DMS 273 (cell line): ENCODE measurements at regions not wholly inside any gene's neighbourhood (a gene's known extent, or its start where the extent isn't known, plus 50 kb on each side); places are given as distances from the start of the nearest gene placed in this dataset.
"Not testable (repeated sequence)": the region's sequence is repeated elsewhere in the genome, so short reads cannot be mapped to it uniquely, and the experiment has no call there.

Source experiments
- DNase-seq: peaks from one replicate; lab custom pipeline; 2025; ENCODE audit not compliant: unreplicated experiment; lab: John Stamatoyannopoulos, UW

DNA sequence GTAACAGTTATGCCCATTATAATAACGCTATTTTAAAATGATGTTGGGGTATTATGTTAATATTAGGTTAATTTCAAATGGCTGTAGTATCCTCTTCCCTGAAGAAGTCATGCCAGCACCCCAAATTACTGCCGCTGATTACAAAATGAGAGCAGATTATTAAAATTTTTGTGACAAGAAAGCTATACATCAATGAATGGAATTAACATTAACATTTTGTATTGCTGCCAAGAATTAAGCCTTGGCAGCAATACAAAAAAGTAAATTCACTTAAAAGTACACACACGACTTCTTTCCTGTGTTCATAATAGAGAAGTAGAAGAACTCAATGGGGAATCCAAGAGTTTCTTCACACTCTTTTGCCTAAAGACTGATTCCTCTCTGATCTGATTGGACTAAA lies 482.8 kb downstream of the STIM2 start:
- no peak for DNase-seq

DNA sequence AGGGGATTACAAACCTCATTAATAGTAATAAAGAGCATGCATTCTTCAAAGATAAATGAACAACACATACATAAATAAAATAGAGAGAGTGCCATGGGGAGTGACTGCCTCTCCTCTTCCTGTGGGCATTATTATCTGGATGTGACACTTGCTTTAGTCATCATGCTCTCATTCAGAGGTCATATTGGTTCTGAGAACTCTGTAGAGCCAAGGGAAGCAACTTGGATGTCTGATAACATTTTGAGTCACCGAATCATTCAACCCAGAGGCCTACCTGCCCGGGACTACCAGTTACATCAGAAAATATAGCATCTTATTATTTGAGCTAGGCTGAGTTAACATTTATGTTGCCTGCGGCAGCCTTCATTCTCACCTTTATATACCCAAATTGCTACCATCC lies 489.5 kb downstream of the STIM2 start:
- DNase-seq = no peak

DNA sequence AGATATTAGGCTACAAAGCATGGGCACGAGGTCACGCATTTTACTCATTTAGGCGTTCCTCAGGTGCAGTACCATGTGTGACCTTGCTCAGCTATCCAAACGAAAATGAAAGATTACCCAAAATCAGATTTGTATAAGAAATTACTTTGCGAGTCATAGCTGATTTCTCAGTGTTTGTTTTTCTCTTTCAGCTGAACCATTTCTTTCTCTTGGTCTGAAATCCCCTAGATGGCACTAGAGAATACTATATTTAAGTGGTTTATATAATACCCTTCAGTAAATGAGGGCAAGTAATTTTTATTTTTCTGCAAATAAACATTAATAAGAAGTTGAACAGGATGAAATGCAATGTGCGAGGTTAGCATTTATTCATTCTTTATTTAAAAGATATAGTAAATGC lies 496.6 kb downstream of the STIM2 start:
- no peak for DNase-seq

DNA sequence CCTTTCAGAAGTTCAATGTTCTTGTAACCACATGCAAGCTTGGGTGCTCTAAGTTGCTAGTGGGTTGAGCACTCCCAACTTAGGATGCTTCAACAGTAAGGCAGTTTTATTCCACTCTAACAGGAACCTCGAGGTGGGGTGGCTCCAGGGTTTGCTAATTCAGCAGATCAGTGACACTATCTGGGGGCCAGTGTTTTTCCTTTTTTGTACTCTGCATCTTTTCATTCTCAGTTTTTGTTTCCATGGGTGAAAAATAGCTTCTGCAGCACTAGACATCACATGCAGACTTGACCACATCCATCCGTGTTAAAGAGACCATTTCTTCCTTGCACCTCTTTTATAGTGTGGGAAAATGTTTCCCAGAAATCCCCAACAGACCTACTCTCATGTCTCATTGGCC lies 497.6 kb downstream of the STIM2 start:
- no peak for DNase-seq

DNA sequence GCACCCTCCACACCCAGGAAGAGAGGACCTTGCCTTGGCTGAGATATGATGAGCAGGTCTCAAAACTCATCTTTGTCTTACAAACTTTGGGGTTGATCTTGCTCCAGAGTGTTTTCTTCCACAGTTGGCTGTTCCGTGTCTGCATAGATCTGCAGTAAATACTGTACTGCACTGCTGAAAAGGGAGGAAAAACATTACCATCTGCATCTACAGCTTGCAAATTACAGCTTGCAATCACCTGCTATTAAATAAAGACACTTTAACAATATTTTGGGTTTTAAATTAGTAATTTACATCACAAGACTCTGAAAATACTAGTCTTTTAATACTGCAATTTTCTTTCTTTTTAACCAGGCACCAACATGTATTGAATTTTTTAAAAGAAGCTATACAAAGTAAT lies 499.5 kb downstream of the STIM2 start:
- no peak for DNase-seq

DNA sequence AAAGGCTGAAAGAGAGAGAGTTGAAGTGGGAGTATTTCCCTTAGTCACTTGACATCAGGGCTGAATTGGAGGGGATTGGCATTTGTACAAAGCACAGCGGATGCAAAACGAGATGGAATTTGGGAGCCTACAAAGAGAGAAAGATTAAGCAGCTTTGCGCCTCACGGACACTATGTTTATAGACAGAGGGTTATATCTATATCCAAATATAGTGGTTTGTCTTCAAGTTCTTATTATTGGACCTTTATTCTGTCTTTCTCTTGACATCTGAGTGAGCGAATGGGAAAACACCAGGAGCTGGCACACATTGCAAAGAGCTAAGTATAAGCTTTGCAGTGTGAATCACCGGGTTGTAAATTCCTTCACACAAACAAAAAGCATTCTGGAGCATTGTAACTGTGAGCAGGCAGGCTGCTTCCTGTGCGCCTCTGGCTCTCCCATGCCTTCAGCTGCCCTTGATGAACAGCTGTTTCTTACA lies 500.2 kb downstream of the STIM2 start:
- no peak for DNase-seq

DNA sequence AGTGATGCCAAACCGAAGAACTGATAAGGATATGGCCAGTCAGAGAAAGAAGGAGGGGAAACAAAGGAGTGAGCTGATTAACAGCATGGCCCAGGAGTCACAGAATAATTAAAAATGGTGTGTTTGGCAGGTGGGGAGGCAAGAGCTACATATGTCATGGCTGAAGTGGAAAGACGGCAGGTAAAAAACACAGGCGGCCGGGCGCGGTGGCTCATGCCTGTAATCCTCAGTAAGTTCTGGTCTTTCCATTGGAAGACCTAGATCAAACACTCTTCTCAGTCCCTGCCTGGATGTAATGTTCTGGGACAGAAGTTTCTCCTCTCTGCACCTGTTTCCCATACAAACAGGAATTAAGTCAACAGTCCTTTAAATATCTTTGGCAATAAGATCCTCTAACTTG lies 503.9 kb downstream of the STIM2 start:
- no peak for DNase-seq

DNA sequence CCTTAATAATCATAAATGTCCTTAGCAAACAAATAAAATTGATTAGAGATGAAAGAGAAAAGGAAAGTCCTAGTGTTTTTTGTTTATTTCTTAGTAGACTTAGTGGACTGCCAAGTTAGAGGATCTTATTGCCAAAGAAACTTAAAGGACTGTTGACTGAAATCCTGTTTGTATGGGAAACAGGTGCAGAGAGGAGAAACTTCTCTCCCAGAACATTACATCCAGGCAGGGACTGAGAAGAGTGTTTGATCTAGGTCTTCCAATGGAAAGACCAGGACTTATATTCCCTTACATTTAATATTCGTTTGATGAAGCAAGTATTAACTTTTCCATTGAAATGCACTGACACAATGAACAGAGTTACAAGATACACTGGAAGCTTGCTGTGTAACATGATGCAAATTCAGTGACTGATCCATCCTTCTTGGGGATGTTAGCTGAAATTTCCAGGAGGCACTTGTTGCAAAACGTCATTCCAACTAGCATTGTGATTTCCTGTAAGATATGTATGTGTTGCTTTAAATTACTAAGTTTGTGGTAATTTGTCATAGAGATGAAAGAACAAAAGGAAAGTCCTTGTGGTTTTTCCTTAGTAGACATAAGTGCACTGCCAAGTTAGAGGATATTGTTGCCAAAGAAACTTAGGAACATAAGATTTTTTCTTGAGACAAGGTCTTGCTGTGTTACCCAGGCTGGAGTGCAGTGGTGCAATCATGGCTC lies 505.6 kb downstream of the STIM2 start:
- no peak for DNase-seq

DNA sequence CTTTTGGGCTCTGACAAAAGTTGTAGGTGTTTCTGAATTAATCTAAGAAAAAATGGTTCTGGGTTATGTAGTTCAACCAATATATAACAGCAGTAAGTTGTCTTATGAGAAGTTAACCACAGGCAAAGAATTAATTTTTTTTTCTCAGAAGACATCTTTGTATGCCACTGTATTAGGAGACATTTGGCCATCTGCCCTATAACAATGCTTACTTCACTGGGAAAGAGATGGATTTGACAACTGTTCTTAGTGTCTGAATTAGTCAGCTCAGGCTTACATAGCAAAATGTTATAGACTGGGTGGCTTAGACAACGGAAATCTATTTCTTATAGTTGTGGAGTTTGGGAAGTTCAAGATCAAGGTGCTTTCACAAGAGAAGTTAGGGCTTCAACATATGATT lies 508.1 kb downstream of the STIM2 start:
- no peak for DNase-seq

DNA sequence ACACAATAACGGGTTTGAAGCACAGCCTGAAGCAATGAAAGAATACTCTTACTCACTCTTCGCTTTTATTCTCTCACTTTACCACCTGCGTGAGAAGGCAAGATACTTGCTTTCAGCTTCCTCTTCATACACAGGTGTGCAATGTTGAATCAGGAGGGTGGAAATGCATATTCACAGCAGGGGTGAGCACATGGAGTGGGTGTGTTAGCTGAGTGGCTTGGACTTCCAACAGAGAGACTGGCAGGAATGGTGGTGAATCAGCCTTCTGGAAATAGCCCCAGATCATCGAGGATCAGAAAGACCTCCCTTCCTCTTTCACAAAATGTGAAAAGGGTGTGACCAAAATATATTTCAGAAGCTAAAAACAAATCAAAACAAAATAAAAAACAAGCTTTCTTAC lies 521.2 kb downstream of the STIM2 start:
- DNase-seq = no peak

DNA sequence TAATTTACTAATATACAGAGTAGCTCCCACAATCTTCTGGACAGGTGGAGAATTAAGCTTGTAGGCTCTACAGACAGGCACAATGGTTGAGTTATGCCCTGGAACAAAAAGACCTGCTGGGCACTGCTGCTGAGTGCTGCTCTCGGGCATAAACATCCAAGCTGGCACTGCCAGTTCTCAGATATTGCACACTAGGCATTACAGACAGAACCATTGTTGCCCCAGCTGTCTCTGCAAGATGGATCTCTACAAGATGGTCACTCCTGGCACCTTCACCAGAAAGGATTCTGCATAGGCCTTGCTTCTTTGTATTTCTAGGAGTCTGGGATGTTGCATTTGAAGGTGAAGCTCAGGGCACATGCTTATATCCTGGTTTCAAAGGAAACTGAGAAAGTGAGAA lies 527.1 kb downstream of the STIM2 start:
- DNase-seq = no peak

DNA sequence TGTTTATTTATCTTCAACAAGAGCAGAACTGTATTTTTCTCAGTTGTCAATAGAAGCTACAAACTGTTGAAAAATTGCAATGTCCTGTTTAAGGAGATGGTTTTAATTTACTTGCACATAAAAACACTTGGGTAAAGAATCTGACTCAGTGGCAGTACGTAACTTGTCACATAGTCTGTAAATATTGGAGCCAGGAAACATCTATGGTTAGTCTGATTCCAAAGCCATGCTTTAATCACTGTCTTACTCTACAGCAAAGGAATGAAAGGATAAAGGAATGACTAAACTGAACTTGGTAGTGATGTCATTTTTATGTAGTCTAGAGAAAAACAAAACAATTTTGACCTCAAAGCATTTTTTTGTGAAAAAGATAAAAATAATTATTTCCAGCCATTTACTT lies 537.2 kb downstream of the STIM2 start:
- no peak for DNase-seq

DNA sequence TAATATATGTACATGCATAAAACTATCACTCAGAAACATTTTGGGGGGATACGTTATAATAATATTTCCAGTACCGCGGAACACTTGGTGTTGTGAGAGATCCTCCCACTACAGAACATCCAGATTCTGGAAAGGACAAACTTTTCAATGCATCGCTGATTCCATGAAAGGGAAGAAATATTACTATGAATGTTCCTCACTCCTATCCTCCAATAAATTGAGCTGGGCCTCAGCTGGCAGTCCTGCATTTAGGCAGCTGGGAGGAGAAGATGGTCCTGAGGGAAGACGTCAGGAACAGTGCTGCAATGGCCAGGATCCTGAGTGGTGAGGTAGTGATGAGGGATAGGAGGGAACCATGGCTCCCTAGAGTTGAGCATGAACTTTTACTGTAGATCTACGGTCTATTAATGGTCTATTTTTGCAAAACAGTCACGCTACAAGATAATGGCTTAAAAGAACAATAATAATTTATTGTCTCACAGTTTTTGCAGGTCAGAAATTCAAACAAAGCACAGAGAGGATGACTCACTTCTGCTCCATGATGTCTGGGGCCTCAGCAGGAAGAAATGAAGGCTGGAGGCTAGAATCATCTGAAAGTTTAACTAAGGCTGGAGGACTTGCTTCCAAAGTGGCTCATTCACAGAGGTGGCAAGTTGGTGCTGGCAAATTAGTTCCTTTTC lies 538.1 kb downstream of the STIM2 start:
- no peak for DNase-seq

DNA sequence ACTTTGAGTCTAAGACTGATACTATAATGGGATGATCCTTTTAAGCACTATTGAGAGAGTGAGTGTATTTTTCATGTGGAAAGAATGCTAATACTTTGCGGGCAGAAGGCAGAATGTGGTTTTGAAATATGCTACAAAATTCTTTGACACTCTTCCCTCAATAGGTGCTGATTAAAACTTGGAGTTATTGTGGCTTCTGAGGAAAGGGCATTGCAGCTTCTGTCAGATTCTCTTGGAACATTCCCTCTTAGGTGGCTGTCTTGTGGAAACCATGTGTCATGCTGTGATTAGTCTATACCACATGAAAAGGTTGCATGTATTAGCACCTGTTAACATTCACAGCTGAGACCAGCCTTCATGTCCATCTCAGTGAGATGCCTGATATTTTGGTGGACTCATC lies 547.0 kb downstream of the STIM2 start:
- no peak for DNase-seq

DNA sequence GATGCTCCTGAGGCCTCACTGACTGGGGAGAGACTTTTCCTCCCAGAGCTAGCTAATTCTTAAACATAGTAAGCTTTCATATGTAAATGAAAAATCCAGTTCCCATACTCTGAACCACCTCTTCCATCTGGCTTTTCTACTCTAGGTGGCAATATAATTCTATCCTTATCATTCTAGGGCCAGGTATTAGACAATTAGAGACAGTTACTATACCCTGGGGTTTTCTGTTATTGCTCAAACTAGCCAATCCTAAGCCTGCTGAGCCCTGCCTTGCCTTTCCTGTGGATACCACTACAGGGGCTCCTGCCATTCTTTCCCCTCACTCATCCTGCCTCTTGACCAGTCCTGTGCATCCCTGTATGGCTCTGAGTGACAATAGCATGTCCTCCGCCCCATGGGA lies 552.0 kb downstream of the STIM2 start:
- no peak for DNase-seq

DNA sequence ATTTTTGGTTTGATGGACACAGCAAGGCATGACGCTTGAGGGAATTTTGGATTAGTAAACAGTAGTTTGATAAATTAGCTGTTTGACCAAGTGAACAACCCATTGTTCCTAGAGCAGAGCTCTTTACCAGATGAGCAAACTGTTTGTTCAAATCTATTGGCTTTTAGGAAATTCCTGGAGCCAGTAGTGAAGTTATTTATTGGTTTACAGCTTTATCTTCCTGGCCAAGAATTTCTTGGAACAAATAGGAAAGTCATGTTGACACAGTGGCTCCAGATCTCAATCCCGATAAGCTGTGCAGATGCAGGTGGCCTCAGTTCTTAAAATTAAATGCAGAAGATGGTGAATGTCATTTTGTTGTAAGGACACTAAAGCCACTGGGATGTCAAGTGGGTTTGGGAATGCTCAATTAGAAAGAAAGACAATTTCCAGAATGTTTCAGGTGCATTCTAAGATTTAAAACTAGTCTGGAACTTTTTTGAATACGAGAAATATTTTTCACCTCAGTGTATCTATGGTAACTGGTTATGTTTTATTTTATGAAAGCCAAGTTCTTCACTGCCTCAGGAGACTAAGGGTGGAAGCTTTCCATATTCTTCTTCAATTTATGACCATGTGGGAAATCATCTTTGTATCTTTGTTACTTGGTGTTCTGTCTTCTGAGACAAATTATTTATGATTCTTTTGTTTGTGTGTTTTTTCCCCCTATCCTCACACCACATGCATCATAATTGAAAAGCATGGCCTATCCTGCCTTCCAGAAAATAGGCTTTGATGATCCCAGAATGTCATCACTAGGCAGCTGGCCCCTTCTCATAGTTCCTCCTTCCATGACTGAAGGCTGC lies 554.5 kb downstream of the STIM2 start:
- DNase-seq = no peak

DNA sequence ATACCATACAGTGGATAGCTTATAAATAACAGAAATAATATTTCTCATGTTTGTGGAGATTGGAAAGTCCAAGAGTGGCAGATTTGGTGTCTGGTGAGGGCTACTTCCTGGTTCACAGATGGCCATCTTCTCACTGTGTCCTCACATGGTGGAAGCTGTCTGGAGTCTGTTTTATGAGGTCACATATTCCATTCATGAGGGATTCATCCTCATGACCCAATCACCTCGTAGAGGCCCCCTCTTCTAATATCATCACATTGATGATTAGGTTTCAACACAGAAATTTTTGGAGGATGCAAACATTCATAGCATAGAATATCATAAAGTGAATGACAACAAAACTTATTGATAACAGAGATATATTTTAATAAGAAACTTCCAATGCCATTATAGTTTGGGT lies 568.0 kb downstream of the STIM2 start:
- DNase-seq = no peak

DNA sequence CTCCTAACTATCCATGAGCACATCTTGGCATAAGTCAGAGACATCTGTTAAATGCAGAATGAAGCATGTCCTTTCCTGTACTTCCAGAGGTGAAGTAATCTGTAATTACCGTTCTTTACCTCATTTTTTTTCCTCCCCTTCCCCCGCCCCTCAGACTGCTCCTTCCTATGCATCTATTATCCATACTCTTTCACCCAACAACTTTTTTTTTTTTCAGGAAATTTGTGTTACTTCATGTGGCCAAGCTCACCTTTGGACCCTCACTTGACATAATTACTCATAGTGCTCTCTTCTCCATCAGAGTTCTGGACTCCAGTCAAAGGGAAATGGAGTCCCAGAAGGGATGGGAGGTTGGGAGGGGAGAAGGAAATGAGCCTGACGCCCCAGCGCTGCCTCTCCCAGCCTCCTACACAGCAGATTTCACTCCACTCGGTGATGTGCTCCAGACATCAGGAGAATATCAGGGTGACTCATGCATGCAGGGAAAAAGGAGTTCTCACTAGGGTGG lies 568.8 kb downstream of the STIM2 start:
- no peak for DNase-seq

DNA sequence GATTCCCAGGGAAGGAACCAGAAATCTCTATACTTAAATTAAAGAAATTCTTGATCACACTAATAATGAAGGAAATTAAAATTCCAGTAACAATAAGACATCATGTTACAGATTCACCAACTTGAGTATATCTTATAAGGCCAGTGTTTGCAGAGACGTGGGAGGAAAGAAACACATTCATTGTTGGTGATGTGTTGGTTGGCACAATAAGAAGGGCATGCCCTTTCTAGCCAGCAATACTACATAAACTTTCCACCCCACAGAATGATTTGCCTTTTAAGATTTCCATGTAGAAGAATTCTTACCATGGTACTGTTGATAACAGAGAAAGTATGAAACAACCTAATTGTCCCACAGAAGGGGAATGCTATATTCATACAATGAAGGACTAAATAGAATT lies 581.5 kb downstream of the STIM2 start:
- no peak for DNase-seq

DNA sequence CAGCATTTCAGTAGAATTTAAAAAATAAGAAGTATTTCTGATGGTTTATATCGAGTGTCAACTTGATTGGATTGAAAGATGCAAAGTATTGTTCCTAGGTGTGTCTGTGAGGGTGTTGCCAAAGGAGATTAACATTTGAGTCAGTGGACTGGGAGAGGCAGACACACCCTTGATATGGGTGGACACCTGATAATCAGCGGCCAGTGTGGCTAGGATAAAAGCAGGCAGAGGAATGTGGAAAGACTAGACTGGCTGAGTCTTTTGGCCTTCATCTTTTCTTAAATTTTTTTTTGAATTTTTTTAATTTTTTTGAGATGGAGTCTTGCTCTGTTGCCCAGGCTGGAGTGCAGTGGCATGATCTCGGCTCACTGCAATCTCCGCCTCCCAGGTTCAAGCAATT lies 582.0 kb downstream of the STIM2 start:
- DNase-seq = not testable (repeated sequence)

DNA sequence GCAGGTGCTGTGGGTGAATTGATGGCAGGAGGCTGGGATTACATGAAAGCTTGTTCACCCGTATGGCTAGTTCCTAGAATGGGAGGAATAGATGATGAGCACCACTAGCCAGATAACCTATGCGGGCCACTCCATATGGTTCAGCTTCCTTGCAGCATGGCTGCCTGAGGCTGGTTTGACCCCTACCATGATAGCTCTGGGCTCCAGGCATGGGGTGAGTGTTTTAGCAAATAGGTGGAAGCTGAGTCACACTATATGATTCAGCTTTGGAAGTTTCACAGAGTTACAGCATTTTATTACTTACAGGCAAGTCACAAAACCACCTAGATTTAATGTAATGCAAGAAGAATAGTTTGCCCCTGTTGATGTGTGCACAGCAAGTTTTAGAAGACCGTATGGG lies 603.2 kb downstream of the STIM2 start:
- no peak for DNase-seq

DNA sequence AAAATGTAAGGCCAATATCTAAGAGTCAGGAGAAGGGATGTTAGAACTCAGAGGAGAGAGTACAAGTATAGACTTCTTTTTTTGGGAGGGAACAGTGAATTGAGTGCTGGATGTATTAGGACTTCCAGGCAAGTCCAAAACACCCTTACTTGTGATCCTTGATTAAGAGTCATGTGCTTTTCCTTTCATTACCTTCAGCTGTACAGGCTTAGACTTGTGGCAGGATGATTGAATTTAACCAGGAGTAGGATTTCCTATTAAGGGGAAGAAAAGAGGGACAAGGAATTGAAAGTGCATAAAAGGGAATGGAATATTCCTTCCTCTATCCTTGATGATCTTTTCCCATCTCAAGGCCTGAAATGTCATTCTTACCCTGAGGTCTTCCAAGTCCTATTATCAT lies 606.7 kb downstream of the STIM2 start:
- DNase-seq = no peak
